ENCODE measurements at regions not wholly inside any gene's neighbourhood (a gene's known extent, or its start where the extent isn't known, plus 50 kb on each side); places are given as distances from the start of the nearest gene placed in this dataset.

GRCh38 chr4:181960384-181960783 is 282.8 kb upstream of the TENM3 start:
- in situ Hi-C loops (cut with MboI; ENCODE audit: low sequenced_read_pairs in 4 of 4) = no loop called here
- Histone ChIP-seq H3K27me3 (no peaks in the 10 kb centered on the region), H3K4me1 (no peaks in the 10 kb centered on the region), H3K9me3 (no peaks in the 10 kb centered on the region), H3K4me3 (no peak overlapping the region), H3K36me3 (no peaks in the 10 kb centered on the region), H3K27ac (no peak overlapping the region)
- ATAC-seq (no peak), DNase-seq (no peak)
- intact Hi-C loops (cut with DNase I; ENCODE audit: low total_unique reads) = no loop called here
- no peak for TF ChIP-seq CTCF (IDR thresholded peaks at IDR 0.05 in 4 of 5, conservative IDR thresholded peaks at IDR 0.05 in 1 of 5)

GRCh38 chr4:181962321-181962720 is 280.9 kb upstream of the TENM3 start:
- in situ Hi-C loops (cut with MboI; ENCODE audit: low sequenced_read_pairs in 4 of 4) (no loop called here), intact Hi-C loops (cut with DNase I; ENCODE audit: low total_unique reads) (no loop called here)
- ATAC-seq = no peak
- TF ChIP-seq CTCF (IDR thresholded peaks at IDR 0.05 in 4 of 5, conservative IDR thresholded peaks at IDR 0.05 in 1 of 5) = no peak
- TF ChIP-seq POLR2A (IDR thresholded peaks at IDR 0.05) = no peak
- Histone ChIP-seq H3K27ac (no peak overlapping the region), H3K9me3 (no peaks in the 10 kb centered on the region), H3K27me3 (no peaks in the 10 kb centered on the region), H3K4me3 (no peak overlapping the region), H3K36me3 (no peaks in the 10 kb centered on the region), H3K4me1 (no peaks in the 10 kb centered on the region)
- no peak for DNase-seq

GRCh38 chr4:181964731-181965130 is 278.5 kb upstream of the TENM3 start:
- H3K4me1 ChIP-seq = no peaks in the 10 kb centered on the region
- DNase-seq (no peak), ATAC-seq (no peak)
- H3K27ac ChIP-seq = no peak overlapping the region
- TF ChIP-seq POLR2A (IDR thresholded peaks at IDR 0.05) (no peak), CTCF (IDR thresholded peaks at IDR 0.05 in 4 of 5, conservative IDR thresholded peaks at IDR 0.05 in 1 of 5) (no peak)
- H3K36me3 ChIP-seq = no peaks in the 10 kb centered on the region
- H3K27me3 ChIP-seq = no peaks in the 10 kb centered on the region
- H3K4me3 ChIP-seq = no peak overlapping the region
- in situ Hi-C loops (cut with MboI; ENCODE audit: low sequenced_read_pairs in 4 of 4) (no loop called here), intact Hi-C loops (cut with DNase I; ENCODE audit: low total_unique reads) (no loop called here)
- no peaks in the 10 kb centered on the region for H3K9me3 ChIP-seq

- Histone ChIP-seq H3K9me3 (no peaks in the 10 kb centered on the region), H3K27me3 (no peaks in the 10 kb centered on the region), H3K36me3 (no peaks in the 10 kb centered on the region), H3K27ac (no peak overlapping the region), H3K4me1 (no peaks in the 10 kb centered on the region), H3K4me3 (no peak overlapping the region)
- DNase-seq = no peak
- no peak for ATAC-seq
- TF ChIP-seq CTCF (IDR thresholded peaks at IDR 0.05 in 4 of 5, conservative IDR thresholded peaks at IDR 0.05 in 1 of 5) (no peak), POLR2A (IDR thresholded peaks at IDR 0.05) (no peak)
- in situ Hi-C loops (cut with MboI; ENCODE audit: low sequenced_read_pairs in 4 of 4) (no loop called here), intact Hi-C loops (cut with DNase I; ENCODE audit: low total_unique reads) (no loop called here)
Measured at GRCh38 chr4:181966104-181966551, 277.1 kb upstream of the TENM3 start.

- no peak overlapping the region for H3K27ac ChIP-seq
- intact Hi-C loops (cut with DNase I; ENCODE audit: low total_unique reads) (no loop called here), in situ Hi-C loops (cut with MboI; ENCODE audit: low sequenced_read_pairs in 4 of 4) (no loop called here)
- no peaks in the 10 kb centered on the region for H3K36me3 ChIP-seq
- no peaks in the 10 kb centered on the region for H3K27me3 ChIP-seq
- H3K9me3 ChIP-seq = no peaks in the 10 kb centered on the region
- ATAC-seq (no peak), DNase-seq (no peak)
- no peaks in the 10 kb centered on the region for H3K4me1 ChIP-seq
- TF ChIP-seq POLR2A (IDR thresholded peaks at IDR 0.05) = no peak
- TF ChIP-seq CTCF (IDR thresholded peaks at IDR 0.05 in 4 of 5, conservative IDR thresholded peaks at IDR 0.05 in 1 of 5) = no peak
- H3K4me3 ChIP-seq = no peak overlapping the region
Measured at GRCh38 chr4:181967401-181967800, 275.8 kb upstream of the TENM3 start.

Data from gastrocnemius medialis (tissue), 4 donors.